ENCODE measurements at regions not wholly inside any gene's neighbourhood (a gene's known extent, or its start where the extent isn't known, plus 50 kb on each side); places are given as distances from the start of the nearest gene placed in this dataset.

- no peak overlapping the region for H3K4me3 Mint-ChIP-seq
- no peaks in the 10 kb centered on the region; a peak in 1 of 7 replicates for H3K36me3 Mint-ChIP-seq (ENCODE audit: insufficient read depth in 1 of 3, low read depth in 3 of 3)
- no CpG with 5 or more reads among the region's 2 CpGs for WGBS (ENCODE audit: extremely low coverage, insufficient read length, low lambda C conversion rate)
- H3K4me1 Mint-ChIP-seq = no peaks in the 10 kb centered on the region
- no peak overlapping the region for H3K18ac ChIP-seq (ENCODE audit: insufficient read length, low read depth, low read length)
- no peak overlapping the region for H3K4ac ChIP-seq (ENCODE audit: low read depth, low read length)
- H2AK5ac ChIP-seq (ENCODE audit: insufficient read length, low read length) = no peak overlapping the region
- H2BK5ac ChIP-seq (ENCODE audit: insufficient read length, low read length) = no peak overlapping the region
- H4K5ac ChIP-seq (ENCODE audit: insufficient read length, low read depth, low read length) = no peak overlapping the region
- H3K23me2 ChIP-seq (ENCODE audit: insufficient read length, low read depth, low read length, poor library complexity, severe bottlenecking) = no peaks in the 10 kb centered on the region
- no peak overlapping the region for H2AFZ ChIP-seq (ENCODE audit: low read length)
- DNase-seq = no peak
- H3K4me1 ChIP-seq (ENCODE audit: insufficient read depth, low read length) = no peaks in the 10 kb centered on the region
- no peaks in the 10 kb centered on the region for H3K9me3 ChIP-seq (ENCODE audit: control insufficient read depth, low read depth, low read length)
- no peak for TF ChIP-seq CTCF (conservative IDR thresholded peaks at IDR 0.05)
- H3K9me3 Mint-ChIP-seq = peaks cover 9 to 17% of the 10 kb centered on the region in 2 experiments; a peak in 4 of 5 replicates
- no peak overlapping the region for H3K56ac ChIP-seq (ENCODE audit: insufficient read length, low read depth, low read length)
- no peaks in the 10 kb centered on the region for H3K79me2 ChIP-seq (ENCODE audit: insufficient read depth, low read length)
- no peak overlapping the region for H2BK20ac ChIP-seq (ENCODE audit: low read depth, low read length, poor library complexity, severe bottlenecking)
- H4K8ac ChIP-seq (replicated peaks; ENCODE audit: insufficient read length, low read depth, low read length) = no peak overlapping the region
- no peaks in the 10 kb centered on the region for H3K27me3 ChIP-seq (ENCODE audit: insufficient read depth, low read length)
- no peak overlapping the region for H2BK15ac ChIP-seq (ENCODE audit: low read depth, low read length)
- H3K9ac ChIP-seq (ENCODE audit: extremely low read depth, insufficient read length, low read length) = no peak overlapping the region
- no peaks in the 10 kb centered on the region for H3K27me3 Mint-ChIP-seq (ENCODE audit: low read depth)
- no peak overlapping the region for H2BK120ac ChIP-seq (ENCODE audit: low read depth, low read length, poor library complexity, severe bottlenecking)
- H4K91ac ChIP-seq (ENCODE audit: insufficient read length, low read depth, low read length) = no peak overlapping the region
- H4K20me1 ChIP-seq (ENCODE audit: control insufficient read depth, insufficient read depth, insufficient read length) = no peaks in the 10 kb centered on the region
- no peaks in the 10 kb centered on the region for H3K79me1 ChIP-seq (ENCODE audit: insufficient read depth, low read depth, low read length, poor library complexity, severe bottlenecking)
- H3K14ac ChIP-seq (ENCODE audit: insufficient read depth, low read length) = no peak overlapping the region
- no peak overlapping the region for H3K27ac ChIP-seq (ENCODE audit: insufficient read length, low read depth, low read length)
- H3K23ac ChIP-seq (ENCODE audit: insufficient read length, low read depth, low read length) = no peak overlapping the region
- no peak overlapping the region for H3K4me2 ChIP-seq (ENCODE audit: insufficient read depth, insufficient read length, low read length)
- H3T11ph ChIP-seq (ENCODE audit: low read length) = no peak overlapping the region
- no peak overlapping the region for H3K27ac Mint-ChIP-seq
- no peak overlapping the region for H2BK12ac ChIP-seq (ENCODE audit: insufficient read length, low read depth, low read length)
Measured at GRCh38 chr1:60802884-60803283, 279.5 kb upstream of the NFIA start.
